HG03558 (cell line): ENCODE measurements at regions not wholly inside any gene's neighbourhood (a gene's known extent, or its start where the extent isn't known, plus 50 kb on each side); places are given as distances from the start of the nearest gene placed in this dataset.

Experiments used
- ATAC-seq: cut with Tn5 transposase; IDR thresholded peaks from one replicate; pipeline ENCODE4 v1.9.1; 2021; ENCODE audit warnings: moderate number of reproducible peaks; ENCODE audit not compliant: unreplicated experiment; ENCODE audit errors: extremely low read depth

- no peak for ATAC-seq
Measured at GRCh38 chr5:31137676-31138075, 55.8 kb upstream of the CDH6 start.

GRCh38 chr5:31135542-31135941 is 57.9 kb upstream of the CDH6 start:
- ATAC-seq, result no peak

GRCh38 chr5:31133488-31133887 is 60.0 kb upstream of the CDH6 start:
- no peak for ATAC-seq

- no peak for ATAC-seq
Measured at GRCh38 chr5:31131381-31131891, 62.0 kb upstream of the CDH6 start.

GRCh38 chr5:31130676-31131075 is 62.8 kb upstream of the CDH6 start:
- no peak for ATAC-seq

GRCh38 chr5:31124651-31125305 is 68.7 kb upstream of the CDH6 start:
- no peak for ATAC-seq

GRCh38 chr5:31124026-31124425 is 69.5 kb upstream of the CDH6 start:
- no peak for ATAC-seq

- no peak for ATAC-seq
Measured at GRCh38 chr5:31122998-31123951, 70.2 kb upstream of the CDH6 start.

GRCh38 chr5:31121224-31121623 is 72.3 kb upstream of the CDH6 start:
- no peak for ATAC-seq

GRCh38 chr5:31120642-31120948 is 72.9 kb upstream of the CDH6 start:
- ATAC-seq, result no peak

GRCh38 chr5:31119938-31120641 is 73.4 kb upstream of the CDH6 start:
- no peak for ATAC-seq

- no peak for ATAC-seq
Measured at GRCh38 chr5:31116466-31117031, 76.9 kb upstream of the CDH6 start.

- no peak for ATAC-seq
Measured at GRCh38 chr5:31114817-31115216, 78.7 kb upstream of the CDH6 start.

- no peak for ATAC-seq
Measured at GRCh38 chr5:31113666-31114350, 79.7 kb upstream of the CDH6 start.

- no peak for ATAC-seq
Measured at GRCh38 chr5:31113101-31113500, 80.4 kb upstream of the CDH6 start.

GRCh38 chr5:31107091-31107518 is 86.4 kb upstream of the CDH6 start:
- no peak for ATAC-seq

GRCh38 chr5:31106691-31107090 is 86.8 kb upstream of the CDH6 start:
- ATAC-seq, result no peak

GRCh38 chr5:31106278-31106677 is 87.2 kb upstream of the CDH6 start:
- ATAC-seq, result no peak

GRCh38 chr5:31104775-31105174 is 88.7 kb upstream of the CDH6 start:
- ATAC-seq, result no peak

GRCh38 chr5:31100781-31101310 is 92.6 kb upstream of the CDH6 start:
- ATAC-seq, result no peak
